ENCODE measurements at regions not wholly inside any gene's neighbourhood (a gene's known extent, or its start where the extent isn't known, plus 50 kb on each side); places are given as distances from the start of the nearest gene placed in this dataset.

DNA sequence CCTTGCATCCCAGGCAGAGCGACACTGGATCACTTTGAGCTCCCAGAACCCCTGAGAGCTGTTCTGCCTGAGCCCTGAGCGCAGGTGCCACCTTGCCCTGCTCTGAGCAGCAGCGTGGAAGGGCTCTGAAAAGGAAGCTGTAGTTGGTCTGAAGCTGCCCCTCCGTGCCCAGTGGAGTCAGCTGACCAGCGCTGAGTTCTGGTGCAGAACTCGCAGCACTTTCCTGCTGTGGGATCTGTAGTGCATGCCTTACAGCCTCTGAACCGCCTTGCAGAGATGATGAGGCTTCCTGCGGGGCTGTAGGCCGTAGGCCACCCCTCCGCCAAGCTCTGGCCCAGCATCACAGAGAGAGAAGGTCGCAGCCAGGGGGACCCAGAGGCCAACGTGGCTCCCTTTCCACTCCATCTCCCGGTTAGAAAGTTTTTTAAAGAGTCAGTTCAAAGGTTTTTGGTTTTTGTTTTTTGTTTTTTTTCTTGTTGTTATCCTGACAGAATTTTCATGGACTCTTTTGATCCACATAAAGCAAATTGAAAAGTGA, 158.3 kb upstream of the CST7 start:
- Histone ChIP-seq H3K4me2 (no peak overlapping the region), H3K27me3 (ENCODE audit: insufficient read depth, low read depth) (no peaks in the 10 kb centered on the region), H3K9me2 (ENCODE audit: insufficient read depth) (no peaks in the 10 kb centered on the region), H3K9me3 (ENCODE audit: insufficient read depth, low read depth) (no peaks in the 10 kb centered on the region), H3K79me2 (ENCODE audit: low read depth) (no peaks in the 10 kb centered on the region), H2AFZ (no peak overlapping the region), H3K4me3 (no peak overlapping the region), H3K27ac (no peak overlapping the region), H3F3A (ENCODE audit: insufficient read depth, low read depth) (no peaks in the 10 kb centered on the region), H3K4me1 (replicated peaks; ENCODE audit: insufficient read depth) (no peaks in the 10 kb centered on the region), H3K36me3 (ENCODE audit: low read depth) (no peaks in the 10 kb centered on the region), H4K20me1 (ENCODE audit: insufficient read depth) (no peaks in the 10 kb centered on the region)
- BruUV-seq (replicated peaks) = no TSS peak
- TF ChIP-seq EZH2 (IDR thresholded peaks at IDR 0.05; ENCODE audit: low read depth) = no peak
- TF ChIP-seq, protein P1, sequence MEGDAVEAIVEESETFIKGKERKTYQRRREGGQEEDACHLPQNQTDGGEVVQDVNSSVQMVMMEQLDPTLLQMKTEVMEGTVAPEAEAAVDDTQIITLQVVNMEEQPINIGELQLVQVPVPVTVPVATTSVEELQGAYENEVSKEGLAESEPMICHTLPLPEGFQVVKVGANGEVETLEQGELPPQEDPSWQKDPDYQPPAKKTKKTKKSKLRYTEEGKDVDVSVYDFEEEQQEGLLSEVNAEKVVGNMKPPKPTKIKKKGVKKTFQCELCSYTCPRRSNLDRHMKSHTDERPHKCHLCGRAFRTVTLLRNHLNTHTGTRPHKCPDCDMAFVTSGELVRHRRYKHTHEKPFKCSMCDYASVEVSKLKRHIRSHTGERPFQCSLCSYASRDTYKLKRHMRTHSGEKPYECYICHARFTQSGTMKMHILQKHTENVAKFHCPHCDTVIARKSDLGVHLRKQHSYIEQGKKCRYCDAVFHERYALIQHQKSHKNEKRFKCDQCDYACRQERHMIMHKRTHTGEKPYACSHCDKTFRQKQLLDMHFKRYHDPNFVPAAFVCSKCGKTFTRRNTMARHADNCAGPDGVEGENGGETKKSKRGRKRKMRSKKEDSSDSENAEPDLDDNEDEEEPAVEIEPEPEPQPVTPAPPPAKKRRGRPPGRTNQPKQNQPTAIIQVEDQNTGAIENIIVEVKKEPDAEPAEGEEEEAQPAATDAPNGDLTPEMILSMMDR (conservative IDR thresholded peaks at IDR 0.05) = no peak
- DNase-seq = no peak
- CTCF ChIA-PET = no interaction called here
- POLR2A ChIA-PET (ENCODE audit: unreplicated experiment) = no interaction called here
- intact Hi-C loops (cut with micrococcal nuclease; ENCODE audit: unreplicated experiment) = no loop called here

- CTCF ChIA-PET = no interaction called here
- intact Hi-C loops (cut with micrococcal nuclease; ENCODE audit: unreplicated experiment) = no loop called here
Observed at GRCh38 chr20:24791953-24792352, 157.1 kb upstream of the CST7 start.

GRCh38 chr20:24792641-24793495, 156.2 kb upstream of the CST7 start:
- no peak overlapping the region for H3K4me2 ChIP-seq
- H3F3A ChIP-seq (ENCODE audit: insufficient read depth, low read depth) = no peaks in the 10 kb centered on the region
- H3K4me1 ChIP-seq (replicated peaks; ENCODE audit: insufficient read depth) = no peaks in the 10 kb centered on the region
- no peaks in the 10 kb centered on the region for H3K36me3 ChIP-seq (ENCODE audit: low read depth)
- 0 out of 2 replicates have a peak, but pooled peaks cover 3% of the 10 kb centered on the region for H3K27me3 ChIP-seq (ENCODE audit: insufficient read depth, low read depth)
- H3K79me2 ChIP-seq (ENCODE audit: low read depth) = no peaks in the 10 kb centered on the region
- TF ChIP-seq EZH2 (IDR thresholded peaks at IDR 0.05; ENCODE audit: low read depth) = no peak
- TF ChIP-seq, protein P1 (conservative IDR thresholded peaks at IDR 0.05) = no peak
- no peaks in the 10 kb centered on the region for H3K9me3 ChIP-seq (ENCODE audit: insufficient read depth, low read depth)
- no peaks in the 10 kb centered on the region for H4K20me1 ChIP-seq (ENCODE audit: insufficient read depth)
- no peak for DNase-seq
- intact Hi-C loops (cut with micrococcal nuclease; ENCODE audit: unreplicated experiment) = no loop called here
- H3K4me3 ChIP-seq = no peak overlapping the region
- BruUV-seq (replicated peaks) = no TSS peak
- H3K27ac ChIP-seq = no peak overlapping the region
- no peaks in the 10 kb centered on the region for H3K9me2 ChIP-seq (ENCODE audit: insufficient read depth)
- CTCF ChIA-PET = no interaction called here
- POLR2A ChIA-PET (ENCODE audit: unreplicated experiment) = no interaction called here
- H2AFZ ChIP-seq = no peak overlapping the region

More at GRCh38 chr20:24791953-24792352, 157.1 kb upstream of the CST7 start:
- BruUV-seq (replicated peaks) = no TSS peak
- no peaks in the 10 kb centered on the region for H4K20me1 ChIP-seq (ENCODE audit: insufficient read depth)
- H3K9me2 ChIP-seq (ENCODE audit: insufficient read depth) = no peaks in the 10 kb centered on the region
- TF ChIP-seq EZH2 (IDR thresholded peaks at IDR 0.05; ENCODE audit: low read depth) = no peak
- TF ChIP-seq, protein P1 (conservative IDR thresholded peaks at IDR 0.05) = no peak
- H2AFZ ChIP-seq = no peak overlapping the region
- no peaks in the 10 kb centered on the region for H3F3A ChIP-seq (ENCODE audit: insufficient read depth, low read depth)
- H3K4me1 ChIP-seq (replicated peaks; ENCODE audit: insufficient read depth) = no peaks in the 10 kb centered on the region
- H3K36me3 ChIP-seq (ENCODE audit: low read depth) = no peaks in the 10 kb centered on the region
- no peak overlapping the region for H3K4me3 ChIP-seq
- POLR2A ChIA-PET (ENCODE audit: unreplicated experiment) = no interaction called here
- no peaks in the 10 kb centered on the region for H3K27me3 ChIP-seq (ENCODE audit: insufficient read depth, low read depth)
- no peak for DNase-seq
- no peak overlapping the region for H3K27ac ChIP-seq
- H3K9me3 ChIP-seq (ENCODE audit: insufficient read depth, low read depth) = no peaks in the 10 kb centered on the region
- no peak overlapping the region for H3K4me2 ChIP-seq
- H3K79me2 ChIP-seq (ENCODE audit: low read depth) = no peaks in the 10 kb centered on the region

Data from PC-9 (cell line).